Left kidney (tissue), 1 donor: ENCODE measurements at regions not wholly inside any gene's neighbourhood (a gene's known extent, or its start where the extent isn't known, plus 50 kb on each side); places are given as distances from the start of the nearest gene placed in this dataset.

Experiments used
- DNase-seq: peaks from one replicate; pipeline ENCODE4 v3.0.0-alpha.2; 2013

GRCh38 chr7:19206721-19207120 lies 61.5 kb upstream of the FERD3L start:
- no peak for DNase-seq

DNA sequence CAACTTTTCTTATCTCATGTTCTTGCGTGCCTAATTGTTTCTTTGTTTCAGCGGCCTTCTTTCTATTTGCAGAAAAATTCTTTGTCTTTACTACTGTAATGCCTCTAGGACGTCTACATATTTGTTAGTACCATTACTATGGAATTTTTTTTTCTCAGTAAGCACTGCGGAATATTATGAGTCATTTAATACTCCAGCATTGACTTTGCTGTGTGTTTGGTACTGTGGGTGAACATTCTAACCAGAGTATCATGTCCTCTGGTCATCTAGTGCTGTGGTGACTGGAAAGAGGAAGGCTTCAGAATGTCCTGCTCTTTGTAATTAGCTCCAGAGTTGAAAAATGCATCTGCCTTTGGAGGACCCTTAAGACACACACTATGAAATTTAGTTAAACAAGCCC lies 58.5 kb upstream of the FERD3L start:
- DNase-seq = no peak

GRCh38 chr7:19202599-19202998 lies 57.4 kb upstream of the FERD3L start:
- DNase-seq = no peak
